ENCODE measurements at regions not wholly inside any gene's neighbourhood (a gene's known extent, or its start where the extent isn't known, plus 50 kb on each side); places are given as distances from the start of the nearest gene placed in this dataset.

DNA sequence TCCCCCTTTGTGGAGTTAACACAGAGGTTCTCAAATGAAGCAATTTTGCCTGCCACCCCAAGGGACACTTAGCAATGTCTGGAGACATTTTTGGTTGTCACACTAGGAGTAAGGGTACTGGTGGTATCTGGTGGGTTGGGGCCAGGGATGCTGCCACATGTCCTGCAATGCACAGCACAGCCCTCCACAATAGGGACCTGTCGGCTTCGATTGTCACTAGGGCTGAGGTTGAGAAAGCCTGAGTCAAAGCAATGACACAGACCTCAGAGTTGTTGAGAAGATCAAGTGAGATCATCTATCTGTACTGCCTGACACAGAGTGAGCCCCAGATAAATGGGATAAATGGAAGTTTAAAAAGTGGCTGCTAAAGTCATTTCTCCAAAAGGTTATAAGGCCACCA lies 249.2 kb upstream of the KLF4 start:
- TF ChIP-seq POLR2A (IDR thresholded peaks at IDR 0.05) = no peak
- TF ChIP-seq, protein P1, sequence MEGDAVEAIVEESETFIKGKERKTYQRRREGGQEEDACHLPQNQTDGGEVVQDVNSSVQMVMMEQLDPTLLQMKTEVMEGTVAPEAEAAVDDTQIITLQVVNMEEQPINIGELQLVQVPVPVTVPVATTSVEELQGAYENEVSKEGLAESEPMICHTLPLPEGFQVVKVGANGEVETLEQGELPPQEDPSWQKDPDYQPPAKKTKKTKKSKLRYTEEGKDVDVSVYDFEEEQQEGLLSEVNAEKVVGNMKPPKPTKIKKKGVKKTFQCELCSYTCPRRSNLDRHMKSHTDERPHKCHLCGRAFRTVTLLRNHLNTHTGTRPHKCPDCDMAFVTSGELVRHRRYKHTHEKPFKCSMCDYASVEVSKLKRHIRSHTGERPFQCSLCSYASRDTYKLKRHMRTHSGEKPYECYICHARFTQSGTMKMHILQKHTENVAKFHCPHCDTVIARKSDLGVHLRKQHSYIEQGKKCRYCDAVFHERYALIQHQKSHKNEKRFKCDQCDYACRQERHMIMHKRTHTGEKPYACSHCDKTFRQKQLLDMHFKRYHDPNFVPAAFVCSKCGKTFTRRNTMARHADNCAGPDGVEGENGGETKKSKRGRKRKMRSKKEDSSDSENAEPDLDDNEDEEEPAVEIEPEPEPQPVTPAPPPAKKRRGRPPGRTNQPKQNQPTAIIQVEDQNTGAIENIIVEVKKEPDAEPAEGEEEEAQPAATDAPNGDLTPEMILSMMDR (IDR thresholded peaks at IDR 0.05) = peak in 1 of 6 experiments; percentile 3

Data from adrenal gland (tissue), 5 donors.